GM21528 (cell line): ENCODE measurements at regions not wholly inside any gene's neighbourhood (a gene's known extent, or its start where the extent isn't known, plus 50 kb on each side); places are given as distances from the start of the nearest gene placed in this dataset.

Experiments
- ATAC-seq: cut with Tn5 transposase; IDR thresholded peaks from one replicate; pipeline ENCODE4 v1.9.1; 2021; ENCODE audit warnings: mild to moderate bottlenecking, moderate library complexity; ENCODE audit not compliant: unreplicated experiment, low FRiP score

DNA sequence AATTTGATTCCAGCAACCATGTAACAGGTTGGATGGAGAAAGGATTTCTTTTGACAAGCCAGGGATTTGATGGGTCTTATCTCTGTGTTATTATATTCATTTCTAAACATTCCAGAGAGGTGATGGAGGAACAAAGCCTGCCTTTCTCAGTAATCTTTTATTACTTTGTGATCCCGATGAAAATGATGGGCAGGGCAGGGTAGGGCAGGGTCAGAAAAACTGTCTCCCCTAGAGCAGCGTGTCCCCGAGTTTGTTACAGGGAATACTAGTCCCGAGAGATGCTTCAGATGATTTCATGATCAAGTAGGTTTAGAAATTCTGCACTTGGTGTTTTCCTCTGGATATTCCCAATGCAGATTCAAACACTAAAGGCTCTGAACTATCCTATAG lies 111.8 kb upstream of the RGMA start:
- ATAC-seq, result no peak

DNA sequence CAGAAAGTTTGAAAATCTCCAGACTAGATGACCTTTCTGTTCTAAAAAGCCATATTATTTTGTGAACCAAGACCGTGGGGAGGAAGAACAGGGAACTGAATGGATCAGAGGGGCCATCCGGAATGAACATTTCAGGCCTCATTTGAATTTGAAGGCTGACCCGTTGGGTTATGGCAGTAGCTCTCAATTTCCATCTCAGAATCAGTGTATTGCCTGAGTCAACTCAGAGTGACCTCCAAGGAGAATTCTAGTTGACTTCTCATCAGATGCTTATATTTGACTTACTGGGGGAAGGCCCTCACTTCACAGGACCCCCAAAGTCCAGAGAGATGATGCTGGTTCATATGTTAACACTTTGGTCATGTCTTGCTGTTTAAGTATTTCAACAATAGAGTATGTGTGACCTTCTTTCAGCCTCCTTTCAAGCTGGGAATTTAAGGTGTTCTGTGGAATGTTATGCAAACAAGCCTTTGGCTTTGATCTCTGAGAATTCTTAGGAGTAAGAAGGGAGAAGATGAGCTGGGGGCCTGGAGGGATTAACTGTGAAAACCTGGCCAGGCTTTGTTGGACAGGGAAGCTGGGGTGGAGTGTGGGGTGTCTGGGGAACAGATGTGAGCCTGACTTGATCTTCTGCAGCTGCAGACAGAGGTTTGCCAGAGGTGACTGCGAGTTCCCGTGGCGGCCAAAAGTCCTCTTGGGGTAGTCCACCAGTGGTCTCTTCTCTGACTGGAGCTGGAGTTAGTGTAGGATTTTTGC lies 111.2 kb upstream of the RGMA start:
- ATAC-seq, result no peak

DNA sequence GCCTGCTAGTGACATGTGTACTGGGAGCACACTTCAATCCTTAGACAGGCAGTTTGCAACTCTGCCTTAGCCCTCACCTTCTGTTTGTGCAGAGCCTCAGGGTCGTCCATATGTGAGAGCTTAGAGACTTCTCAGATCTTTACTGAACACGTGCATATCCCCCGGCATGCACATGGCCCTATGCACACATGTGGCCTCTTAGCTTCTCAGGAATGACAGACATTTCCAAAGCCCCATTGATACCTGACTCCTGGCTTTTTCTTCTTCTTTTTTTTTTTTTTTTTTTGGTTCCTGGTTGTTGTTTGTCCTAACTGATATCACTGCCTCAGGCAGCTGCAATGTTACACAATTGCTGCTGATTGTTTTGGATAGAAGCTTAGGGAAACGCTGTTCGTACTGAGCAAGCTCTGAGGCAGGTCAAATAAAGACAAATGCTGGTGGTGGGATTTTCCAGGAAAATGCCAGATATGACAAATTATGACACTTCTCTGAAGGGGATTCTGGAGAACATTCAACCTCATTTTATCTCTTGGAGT lies 107.2 kb upstream of the RGMA start:
- ATAC-seq, result no peak

DNA sequence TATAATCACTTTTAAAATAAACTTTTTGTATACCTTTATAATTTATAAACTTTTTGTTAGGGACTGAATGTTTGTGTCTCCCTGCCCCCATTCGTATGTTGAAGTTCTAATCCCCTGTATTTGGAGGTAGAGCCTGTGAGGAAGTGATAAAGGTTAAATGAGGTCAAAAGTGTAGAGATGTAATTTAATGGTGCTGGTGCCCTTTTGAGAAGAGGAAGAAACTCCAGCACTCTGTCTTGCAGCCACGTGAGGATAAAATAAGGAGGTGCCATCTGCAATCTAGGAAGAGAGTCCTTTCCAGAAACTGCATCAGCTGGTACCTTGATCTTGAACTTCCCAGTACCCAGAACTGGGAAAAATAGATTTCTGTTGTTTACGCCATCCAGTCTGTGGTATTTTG lies 106.1 kb upstream of the RGMA start:
- no peak for ATAC-seq

DNA sequence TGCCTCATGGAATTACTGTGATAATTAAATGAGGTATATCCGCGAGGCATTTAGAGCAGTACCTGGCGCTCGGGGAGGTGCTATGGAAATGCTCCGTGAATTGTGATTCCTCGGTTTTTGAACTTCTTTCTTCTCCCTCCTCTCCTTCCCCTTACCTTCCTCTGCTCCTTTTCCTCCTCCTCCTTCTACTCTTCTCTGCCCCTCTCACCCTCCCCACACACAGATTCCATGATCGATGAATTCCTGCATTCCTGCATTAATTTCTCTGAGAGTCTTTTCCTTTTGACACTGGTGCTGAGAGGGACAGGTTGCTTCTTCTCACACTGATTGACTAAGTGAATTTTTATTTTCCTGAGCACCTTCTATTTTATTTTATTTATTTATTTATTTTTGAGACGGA lies 101.2 kb upstream of the RGMA start:
- ATAC-seq, result no peak

DNA sequence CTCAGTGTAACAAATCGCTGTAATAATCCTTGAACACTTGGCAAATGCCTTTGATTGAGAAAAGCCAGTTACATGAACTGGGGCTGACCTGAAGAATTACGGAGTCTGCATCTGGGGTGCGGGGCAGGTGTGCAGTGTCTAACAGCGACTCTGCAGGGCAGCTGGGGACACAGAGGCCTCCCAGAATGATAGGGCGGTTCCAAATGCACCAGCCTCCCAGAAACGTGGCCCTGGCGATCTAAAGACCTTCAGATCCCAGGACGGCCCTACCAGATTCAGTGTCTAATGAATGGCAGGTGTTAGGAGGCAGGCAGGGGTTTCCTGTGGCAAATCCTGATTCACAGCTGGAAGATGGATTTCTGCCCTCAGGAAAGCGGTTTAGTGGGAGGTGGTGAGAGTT lies 100.5 kb upstream of the RGMA start:
- ATAC-seq, result no peak

DNA sequence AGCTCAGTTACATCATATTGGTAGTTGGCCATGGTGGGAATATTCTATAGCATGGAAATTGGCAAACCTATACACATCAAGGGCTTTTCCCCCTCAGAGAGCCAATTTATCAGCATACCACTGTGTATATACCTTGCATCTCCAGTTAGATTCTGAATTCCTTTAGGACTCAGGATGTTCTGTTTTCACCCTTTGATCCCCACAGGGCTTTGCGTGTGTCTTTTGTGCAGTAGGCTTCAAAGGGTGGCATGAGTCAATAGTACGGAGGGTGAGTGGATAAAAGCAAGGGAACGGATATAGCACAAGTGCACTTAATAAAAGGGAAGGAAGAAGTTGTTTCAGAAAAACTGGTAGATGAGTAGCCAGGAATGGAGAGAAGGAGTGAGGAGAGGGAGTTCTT lies 99.2 kb upstream of the RGMA start:
- no peak for ATAC-seq

DNA sequence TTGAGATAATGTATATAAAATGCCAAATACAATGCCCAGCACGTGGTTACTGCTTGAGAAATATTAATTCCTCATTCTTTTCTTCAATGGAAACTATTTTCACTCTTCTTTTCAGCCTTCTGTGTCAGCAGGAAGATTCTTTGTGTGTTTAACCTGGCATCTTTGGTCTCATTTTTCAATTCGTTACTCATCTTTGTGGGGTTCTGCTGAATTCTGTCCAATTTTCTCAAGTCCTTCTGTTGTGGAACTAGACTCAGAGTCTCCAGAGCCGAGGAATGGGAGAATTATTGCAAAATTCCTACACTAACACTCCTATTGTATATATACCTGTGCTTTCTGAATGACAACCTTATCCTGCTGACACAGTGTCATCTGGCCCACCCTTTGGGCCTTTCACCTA lies 96.8 kb upstream of the RGMA start:
- no peak for ATAC-seq

DNA sequence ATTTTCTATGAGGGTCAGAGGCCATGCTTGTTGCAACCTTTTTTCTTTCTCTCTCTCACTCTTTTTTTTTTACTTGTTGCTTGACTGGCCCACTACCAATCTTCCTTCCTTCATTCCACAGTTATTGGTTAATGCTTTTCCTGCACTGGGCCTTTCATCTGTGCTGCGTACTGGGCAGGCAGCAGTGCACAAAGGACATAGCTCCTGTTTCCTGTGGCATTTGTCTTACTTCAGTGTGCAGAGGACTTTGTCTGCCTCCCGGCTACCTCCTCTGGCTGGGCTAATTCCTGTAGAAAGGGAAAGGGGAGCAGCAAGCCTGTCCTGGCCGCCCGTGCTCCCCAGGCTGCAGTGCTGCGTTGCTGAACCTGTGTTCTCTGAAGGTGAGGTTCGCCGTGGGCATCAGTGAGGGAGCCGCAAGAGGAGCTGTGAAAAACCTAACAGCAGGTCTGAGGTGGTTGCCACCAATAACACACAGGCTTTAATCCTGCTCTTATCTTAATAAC lies 93.7 kb upstream of the RGMA start:
- ATAC-seq, result no peak

DNA sequence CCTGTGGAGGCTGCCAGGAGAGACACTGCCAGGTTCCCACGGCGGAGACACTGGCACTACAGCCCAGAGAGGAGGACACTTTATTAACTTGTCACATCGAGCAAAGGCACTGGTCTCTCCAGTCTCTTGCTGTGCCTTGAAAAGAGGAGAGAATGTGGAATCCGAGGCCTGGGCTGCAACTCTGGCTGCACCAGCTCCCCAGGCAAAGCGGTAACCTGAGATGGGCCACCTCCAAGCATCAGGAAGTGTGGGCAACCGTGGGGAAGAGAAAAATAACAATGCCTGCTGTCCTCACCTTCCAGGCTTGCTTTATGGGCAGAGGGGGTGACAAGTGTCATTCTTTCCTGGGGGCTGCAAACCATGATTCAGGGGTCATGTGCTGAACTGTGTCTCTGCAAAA lies 91.6 kb upstream of the RGMA start:
- ATAC-seq, result no peak

DNA sequence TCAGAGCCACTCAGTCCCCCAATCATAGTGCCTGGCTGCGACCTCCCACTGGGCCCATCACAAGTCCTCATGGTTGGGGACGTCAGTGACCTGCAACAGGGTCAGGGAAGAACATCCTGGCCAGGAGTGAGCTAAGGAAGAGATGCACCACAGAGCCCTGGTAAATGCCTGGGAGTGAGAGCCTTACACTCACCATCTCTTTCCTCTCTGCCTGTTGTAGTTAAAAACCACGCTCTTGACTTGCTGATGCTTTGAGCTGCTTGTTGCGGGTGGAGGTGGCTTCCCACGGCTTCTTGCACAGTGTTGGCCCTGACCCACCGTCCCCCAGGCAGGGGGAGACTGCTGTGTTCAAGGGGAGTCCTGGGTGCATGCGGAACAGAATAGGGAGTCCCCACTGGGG lies 91.1 kb upstream of the RGMA start:
- ATAC-seq, result no peak

DNA sequence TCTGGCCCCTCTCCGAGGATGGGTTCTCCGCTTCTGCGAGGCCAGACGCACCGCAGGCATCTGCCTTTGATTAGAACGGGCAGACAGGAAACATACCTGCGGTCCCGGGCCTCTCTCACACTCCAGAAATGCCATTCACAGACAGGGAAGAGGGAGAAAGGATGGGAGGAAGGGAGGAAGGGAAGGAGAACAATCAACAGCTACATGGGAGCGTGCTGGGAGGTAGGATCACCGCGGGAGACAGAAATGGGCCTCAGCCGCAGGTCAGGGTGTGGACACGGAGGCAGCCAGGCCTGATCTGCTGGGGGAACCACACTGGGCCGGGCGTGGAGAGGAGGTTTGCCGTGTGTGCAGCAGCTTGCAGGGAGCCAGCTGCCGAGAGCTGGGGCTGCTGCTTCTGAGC lies 90.7 kb upstream of the RGMA start:
- ATAC-seq, result no peak

DNA sequence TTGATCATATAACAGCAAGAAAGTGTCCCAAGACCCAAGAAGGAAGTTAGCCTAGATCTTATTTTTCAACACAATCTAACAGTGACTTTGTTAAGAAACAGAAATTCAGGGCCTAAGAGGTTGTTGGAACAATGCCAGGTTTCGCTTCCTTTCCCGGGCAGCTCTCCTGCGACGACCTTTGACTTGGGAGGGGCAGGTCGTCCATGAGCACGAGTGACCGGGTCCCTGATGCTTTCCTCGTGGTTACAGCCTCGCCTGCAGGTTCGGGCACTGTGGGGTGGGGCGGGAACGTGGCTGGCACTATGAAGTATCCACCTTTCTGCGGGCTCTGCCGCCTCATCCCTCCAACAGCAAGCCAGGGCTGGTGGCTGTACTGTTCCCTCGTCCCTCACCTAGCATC lies 90.1 kb upstream of the RGMA start:
- ATAC-seq, result no peak

DNA sequence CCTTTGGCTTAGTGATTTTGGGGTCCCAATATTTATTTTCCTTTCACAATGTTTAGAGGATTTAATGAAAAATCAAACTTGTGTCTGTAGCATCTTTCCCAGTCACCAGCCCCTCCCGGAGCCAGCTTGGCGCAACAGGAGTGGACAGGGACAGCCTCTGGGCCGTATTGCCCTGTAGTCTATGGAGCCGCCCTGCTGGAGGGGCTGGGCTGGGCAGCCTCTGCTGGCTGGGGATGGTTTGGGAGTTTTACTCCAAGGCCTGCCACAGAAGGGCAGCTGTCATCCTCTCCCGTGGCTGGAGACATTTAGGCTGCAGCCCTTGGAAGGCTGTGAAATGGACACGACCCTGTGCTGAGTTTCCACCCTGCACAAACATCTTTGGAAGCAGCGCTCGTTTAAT lies 89.4 kb upstream of the RGMA start:
- ATAC-seq, result no peak

DNA sequence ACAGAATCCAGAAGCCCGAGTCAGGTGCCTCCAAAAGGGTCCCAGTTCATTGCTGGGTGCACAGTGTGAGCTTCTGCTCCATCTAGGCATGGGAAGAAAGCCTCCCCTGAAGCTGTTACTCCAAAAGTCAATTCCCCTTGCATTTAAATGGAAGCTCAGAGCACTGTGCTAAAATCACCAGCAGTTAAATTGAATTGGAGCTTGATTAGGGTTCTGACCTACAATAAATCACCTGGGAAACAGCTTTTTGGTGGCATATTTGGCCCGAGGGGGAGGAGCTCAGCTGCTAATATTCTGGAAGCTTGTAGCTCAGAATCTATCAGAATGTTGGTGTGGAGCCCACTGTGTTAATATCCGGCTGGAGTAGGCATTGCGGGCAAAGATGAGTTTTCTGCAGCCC lies 87.1 kb upstream of the RGMA start:
- ATAC-seq, result no peak

DNA sequence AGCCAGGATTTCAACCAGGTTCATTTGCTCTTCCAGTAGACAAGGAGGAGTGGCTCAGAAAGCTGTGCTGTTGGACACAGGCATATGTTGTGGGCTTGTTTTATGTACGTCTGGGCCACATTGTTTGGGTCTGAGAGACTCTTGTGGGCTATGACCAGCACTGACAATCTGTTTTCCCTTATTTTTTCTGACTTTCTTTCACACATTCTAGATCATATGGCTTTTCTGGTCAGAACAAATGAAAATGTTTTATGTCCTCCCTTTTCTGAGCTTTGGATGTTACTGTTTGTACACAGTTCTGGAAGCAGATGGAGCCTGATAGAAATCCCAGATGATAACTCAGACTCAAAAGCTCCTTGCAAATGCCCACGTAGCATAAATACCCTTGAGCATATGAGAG lies 85.8 kb upstream of the RGMA start:
- ATAC-seq, result no peak

DNA sequence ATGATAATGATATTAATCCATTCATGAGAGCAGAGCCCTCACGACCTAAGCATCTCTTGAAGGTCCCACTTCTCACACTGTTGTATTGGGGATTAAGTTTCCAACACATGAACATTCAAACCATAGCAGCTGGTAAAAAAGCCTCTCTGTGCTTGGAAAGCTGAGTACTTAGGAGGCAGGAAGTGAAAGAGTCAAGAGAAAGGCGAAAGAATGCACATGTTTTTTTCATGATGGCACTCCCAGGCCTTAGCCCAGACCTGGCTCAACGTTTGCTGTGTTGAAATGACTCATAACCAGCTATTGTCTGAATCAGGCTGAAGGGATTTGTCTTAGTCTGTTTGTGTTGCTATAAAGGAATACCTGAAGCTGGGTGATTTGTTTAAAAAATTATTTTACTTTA lies 84.4 kb upstream of the RGMA start:
- no peak for ATAC-seq

DNA sequence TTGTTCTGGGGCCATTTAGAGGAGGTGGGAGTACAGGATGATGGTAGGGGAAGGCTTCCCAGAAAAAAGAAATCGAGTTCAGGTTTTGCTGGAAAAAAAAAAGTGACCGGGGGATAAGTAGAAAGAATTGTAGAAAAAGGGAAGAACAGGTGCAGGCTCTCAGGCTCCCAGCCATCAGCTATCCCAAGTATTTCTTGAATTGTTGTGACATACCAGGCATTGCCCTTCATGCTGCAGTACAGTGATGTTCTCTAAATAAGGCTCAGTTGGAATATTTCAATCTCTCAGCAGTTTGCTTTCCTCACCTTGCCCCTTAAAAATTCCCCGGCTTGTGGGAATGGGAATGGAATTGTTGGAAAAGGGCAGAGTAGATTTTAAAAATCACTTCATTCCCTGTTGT lies 82.5 kb upstream of the RGMA start:
- ATAC-seq, result no peak

DNA sequence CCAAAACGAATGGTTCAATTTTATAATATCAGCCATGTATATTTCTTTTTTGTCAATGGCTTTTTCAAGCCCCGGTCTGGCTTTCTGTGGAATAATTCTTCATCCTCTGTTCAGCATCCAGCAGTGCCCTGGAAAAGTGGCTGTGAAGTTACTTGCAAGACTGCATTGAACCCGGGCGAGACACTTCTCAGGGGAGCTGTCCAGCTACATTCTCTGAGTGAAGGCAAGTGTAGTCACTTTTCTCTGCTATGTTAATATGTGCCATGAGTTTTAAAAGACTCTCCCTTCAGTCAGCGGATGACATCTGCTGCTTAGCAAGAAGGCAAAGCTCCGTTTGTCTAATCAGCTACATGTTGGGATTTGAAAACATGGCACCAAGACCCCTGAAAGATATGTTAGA lies 81.3 kb upstream of the RGMA start:
- no peak for ATAC-seq

DNA sequence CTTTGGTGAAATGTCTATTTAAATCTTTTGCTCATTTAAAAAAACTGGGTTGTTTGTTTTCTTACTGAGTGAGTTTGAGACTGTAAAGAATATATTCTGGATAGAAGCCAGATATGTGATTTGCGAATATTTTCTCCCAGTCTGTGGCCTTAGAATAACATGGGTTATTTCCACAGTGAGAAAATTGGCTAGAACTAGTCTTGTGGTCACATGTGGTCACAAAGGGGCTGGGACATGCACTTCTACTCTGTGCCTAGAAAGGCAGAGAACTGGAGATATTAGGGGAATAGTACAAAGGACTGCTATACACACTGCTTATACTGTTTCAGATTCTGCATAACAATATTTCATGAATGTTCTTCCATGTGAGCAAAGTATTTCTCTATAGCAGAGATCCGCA lies 79.9 kb upstream of the RGMA start:
- ATAC-seq, result no peak

DNA sequence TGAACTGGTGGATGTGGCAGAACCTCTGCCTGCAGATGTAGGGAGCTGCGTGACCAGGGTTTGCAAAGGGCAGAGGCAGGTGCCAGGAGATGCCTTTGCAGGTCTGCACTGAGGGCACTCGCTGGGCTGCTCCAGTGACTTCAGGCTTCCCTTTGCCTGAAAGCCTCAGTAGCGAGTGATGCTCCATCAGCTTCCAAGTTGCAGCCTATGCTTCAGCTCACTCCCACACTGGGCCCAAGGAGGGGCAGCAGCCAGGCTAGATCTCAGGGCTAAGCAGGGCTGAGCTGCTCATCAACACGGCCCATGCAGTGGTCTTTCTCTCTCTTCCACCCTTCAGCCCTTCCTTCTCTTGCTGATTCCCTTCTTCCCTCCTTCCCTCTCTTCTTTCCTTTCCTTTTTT lies 78.3 kb upstream of the RGMA start:
- ATAC-seq, result no peak

DNA sequence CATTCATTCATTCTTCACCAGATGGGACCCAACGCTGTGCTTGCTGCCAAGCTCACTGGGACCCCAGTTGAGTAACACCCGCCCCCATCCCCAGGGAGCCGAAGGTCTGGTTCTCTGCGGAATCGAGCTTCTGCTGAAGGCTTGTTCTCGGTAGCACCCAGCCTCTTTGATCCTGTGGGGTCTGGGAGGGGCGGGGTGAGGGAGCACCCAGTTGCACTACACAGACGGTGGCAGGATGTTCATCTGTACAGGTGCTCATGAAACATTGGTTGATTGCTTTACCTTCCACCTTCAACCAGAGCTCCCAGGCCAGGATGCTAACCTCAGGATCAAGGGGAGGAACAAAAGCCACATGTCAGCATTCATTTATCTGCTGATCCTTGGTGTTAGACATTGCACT lies 77.7 kb upstream of the RGMA start:
- no peak for ATAC-seq
